GM12891 (cell line): ENCODE measurements at regions not wholly inside any gene's neighbourhood (a gene's known extent, or its start where the extent isn't known, plus 50 kb on each side); places are given as distances from the start of the nearest gene placed in this dataset.
"Not testable (repeated sequence)": the region's sequence is repeated elsewhere in the genome, so short reads cannot be mapped to it uniquely, and the experiment has no call there.

ENCODE experiments used
- DNase-seq: peaks from one replicate; pipeline ENCODE4 v3.0.0; 2011; ENCODE audit warnings: low spot score; ENCODE audit not compliant: insufficient read length
- FAIRE-seq: peaks from 2 replicates; lab custom pipeline; 2011; peaks lifted over from hg19 to GRCh38; lab: Jason Lieb, UNC
- PAX5 ChIP-seq: IDR thresholded peaks from 2 replicates; pipeline ENCODE4 v1.6.1; 2011; ENCODE audit warnings: low read length, moderate library complexity, mild to moderate bottlenecking; ENCODE audit not compliant: insufficient read depth, severe bottlenecking
- POLR2A ChIP-seq: IDR thresholded peaks from 2 replicates; pipeline ENCODE4 v1.6.1; 2011; ENCODE audit warnings: low read depth, low read length, control low read depth
- POLR2AphosphoS5 ChIP-seq: IDR thresholded peaks from 2 replicates; pipeline ENCODE4 v1.6.1; 2011; ENCODE audit warnings: low read depth, low read length, control low read depth
- POU2F2 ChIP-seq: IDR thresholded peaks from 2 replicates; pipeline ENCODE4 v1.6.1; 2011; ENCODE audit warnings: low read depth, mild to moderate bottlenecking, control low read depth, low read length, moderate library complexity
- SPI1 ChIP-seq: IDR thresholded peaks from 2 replicates; pipeline ENCODE4 v1.6.1; 2011; ENCODE audit warnings: low read depth, low read length, control low read depth
- TAF1 ChIP-seq: IDR thresholded peaks from 2 replicates; pipeline ENCODE4 v1.6.1; 2011; ENCODE audit warnings: low read depth, low read length, control low read depth

DNA sequence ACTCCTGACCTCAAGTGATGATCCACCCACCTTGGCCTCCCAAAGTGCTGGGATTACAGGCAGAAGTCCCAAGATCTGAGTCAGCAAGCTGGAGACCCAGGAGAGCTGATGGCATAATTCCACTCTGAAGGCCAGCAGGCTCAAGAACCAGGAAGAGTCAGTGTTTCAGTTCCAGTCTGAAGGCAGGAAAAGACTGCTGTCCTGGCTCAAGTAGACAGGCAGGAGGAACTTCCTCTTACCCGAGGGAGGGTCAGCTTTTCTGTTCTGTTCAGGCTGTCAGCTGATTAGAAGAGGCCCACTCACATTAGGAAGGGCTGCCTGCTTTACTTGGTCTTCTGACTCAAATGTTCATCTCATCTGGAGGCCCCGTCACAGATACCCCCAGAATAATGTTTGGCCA, 206.0 kb upstream of the MYL2 start:
- no peak for FAIRE-seq
- no peak for DNase-seq
- no peak for TF ChIP-seq SPI1
- TF ChIP-seq POU2F2: no peak
- TF ChIP-seq POLR2AphosphoS5: no peak
- no peak for TF ChIP-seq TAF1
- TF ChIP-seq PAX5: no peak
- no peak for TF ChIP-seq POLR2A

DNA sequence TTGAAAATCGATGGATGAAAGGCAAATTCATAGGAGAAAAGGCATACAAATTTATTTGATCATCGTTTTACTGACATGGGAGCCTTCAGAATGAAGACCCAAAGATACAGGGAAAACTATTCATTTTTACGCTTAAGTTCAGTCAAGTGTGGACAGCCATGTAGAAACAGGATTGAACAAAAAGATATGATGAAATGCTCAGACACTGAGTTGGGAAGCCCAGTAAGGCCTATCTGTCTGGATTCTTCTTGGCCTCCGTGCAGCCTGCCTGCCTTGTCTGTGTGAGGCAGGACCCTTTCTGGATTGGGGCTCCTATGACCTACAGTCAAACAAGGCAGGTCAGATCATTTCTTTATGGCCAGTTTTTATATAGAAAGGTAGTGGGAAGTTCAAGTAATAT, 203.8 kb upstream of the MYL2 start:
- FAIRE-seq (no peak), DNase-seq (no peak)
- TF ChIP-seq POLR2AphosphoS5: no peak
- TF ChIP-seq POLR2A: no peak
- no peak for TF ChIP-seq TAF1
- TF ChIP-seq PAX5: no peak
- no peak for TF ChIP-seq POU2F2
- TF ChIP-seq SPI1: no peak

DNA sequence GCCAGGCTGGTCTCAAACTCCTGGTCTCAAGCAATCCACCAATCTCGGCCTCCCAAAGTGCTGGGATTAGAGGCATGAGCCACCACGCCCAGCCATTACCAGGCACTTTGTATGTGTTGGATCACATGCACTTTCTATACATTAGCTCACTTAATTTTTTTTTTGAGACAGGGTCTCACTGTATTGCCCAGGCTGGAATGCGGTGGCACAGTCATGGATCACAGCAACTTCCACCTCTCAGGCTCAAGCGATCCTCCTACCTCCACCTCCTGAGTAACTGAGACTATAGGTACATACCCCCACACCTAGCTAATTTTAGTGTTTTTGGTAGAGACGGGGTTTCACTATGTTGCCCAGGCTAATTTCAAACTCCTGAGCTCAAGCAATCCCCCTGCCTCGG, 203.0 kb upstream of the MYL2 start:
- DNase-seq (no peak), FAIRE-seq (no peak)
- TF ChIP-seq POU2F2 (no peak), PAX5 (no peak), POLR2AphosphoS5 (no peak)

DNA sequence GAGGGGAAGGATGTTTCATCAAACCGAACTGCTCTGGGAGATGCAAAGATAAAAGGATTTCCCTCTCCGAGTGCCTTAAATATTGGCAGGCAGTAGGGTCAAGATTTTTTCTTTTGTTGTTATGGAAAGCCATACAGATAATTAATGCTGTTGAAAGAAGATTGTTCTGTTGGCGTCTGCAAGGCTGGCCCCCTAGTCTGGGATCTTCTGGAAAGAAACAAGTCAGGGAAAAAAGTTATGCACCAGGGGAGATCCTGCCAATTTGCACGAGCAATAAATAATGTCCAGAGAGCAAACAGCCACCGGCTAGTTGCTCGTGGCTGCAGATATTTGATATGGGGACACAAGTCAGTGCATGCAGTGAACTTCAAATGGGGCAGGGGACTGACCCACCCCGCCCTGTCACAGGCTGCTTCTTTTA, 202.1 kb upstream of the MYL2 start:
- DNase-seq (no peak), FAIRE-seq (no peak)
- TF ChIP-seq POLR2A (no peak), SPI1 (no peak), TAF1 (no peak), POLR2AphosphoS5 (no peak), PAX5 (no peak), POU2F2 (no peak)

DNA sequence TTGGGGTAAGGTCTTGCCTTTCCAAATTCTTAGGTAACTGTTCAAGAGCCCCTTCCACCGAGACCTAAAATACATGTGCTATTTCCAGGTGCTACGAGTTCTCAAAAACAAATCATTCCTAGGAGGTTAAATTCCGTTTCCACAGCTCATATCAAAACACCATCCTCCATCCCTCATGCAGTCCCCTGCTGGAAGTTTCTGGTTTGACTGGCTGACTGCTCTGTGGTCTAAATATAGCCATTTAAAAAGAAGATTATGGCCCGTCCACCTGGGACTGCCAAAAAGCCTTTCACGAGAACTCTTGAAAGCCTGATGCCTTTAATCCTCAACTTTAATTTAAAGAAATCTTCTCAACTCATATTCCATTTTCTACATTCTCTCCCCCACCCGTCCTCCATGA, 201.5 kb upstream of the MYL2 start:
- FAIRE-seq (no peak), DNase-seq (no peak)
- TF ChIP-seq PAX5: no peak
- TF ChIP-seq POLR2A: no peak
- no peak for TF ChIP-seq POLR2AphosphoS5
- TF ChIP-seq TAF1: no peak
- TF ChIP-seq POU2F2: no peak
- no peak for TF ChIP-seq SPI1

DNA sequence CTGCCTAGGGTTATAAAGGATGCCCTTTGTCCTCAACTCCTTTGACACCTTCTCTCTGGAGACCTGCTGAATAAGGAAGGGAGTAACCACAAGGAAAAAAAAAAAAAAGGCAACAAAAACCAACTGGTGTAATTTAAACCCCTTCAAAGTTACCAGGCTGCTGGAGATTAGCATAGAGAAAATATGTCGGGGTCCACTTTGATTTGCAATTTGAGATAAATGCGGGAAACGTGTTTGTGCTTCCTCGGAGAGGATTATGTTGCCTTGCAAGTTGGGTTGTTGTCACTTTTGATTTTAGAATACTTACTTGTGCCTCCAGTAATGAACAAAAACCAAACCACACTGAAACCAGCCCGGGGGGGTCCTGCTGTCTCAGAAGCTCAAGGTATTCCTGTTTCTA, 200.2 kb upstream of the MYL2 start:
- no peak for FAIRE-seq
- no peak for DNase-seq
- TF ChIP-seq POLR2A (no peak), SPI1 (no peak), POU2F2 (no peak), POLR2AphosphoS5 (no peak), TAF1 (no peak), PAX5 (no peak)

DNA sequence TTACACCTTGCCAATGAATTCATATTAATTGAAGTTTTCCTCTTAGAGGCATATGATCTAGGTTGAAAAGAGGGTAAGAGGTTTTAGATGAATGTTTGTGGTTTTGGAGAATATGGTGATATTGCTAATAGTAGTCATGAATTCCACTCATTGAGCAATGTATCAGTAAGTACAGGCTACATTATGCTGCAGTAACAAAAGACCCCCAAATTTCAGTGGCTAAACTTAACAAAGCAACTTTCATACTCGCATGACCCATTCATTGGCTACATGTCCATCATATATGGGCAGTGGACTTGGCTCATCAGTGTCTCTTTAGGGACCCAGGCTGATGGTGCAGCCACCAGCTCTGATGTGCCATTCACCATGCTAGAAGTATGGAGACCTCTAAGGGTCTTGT, 196.6 kb upstream of the MYL2 start:
- no peak for TF ChIP-seq SPI1
- TF ChIP-seq POLR2AphosphoS5: no peak
- no peak for FAIRE-seq

DNA sequence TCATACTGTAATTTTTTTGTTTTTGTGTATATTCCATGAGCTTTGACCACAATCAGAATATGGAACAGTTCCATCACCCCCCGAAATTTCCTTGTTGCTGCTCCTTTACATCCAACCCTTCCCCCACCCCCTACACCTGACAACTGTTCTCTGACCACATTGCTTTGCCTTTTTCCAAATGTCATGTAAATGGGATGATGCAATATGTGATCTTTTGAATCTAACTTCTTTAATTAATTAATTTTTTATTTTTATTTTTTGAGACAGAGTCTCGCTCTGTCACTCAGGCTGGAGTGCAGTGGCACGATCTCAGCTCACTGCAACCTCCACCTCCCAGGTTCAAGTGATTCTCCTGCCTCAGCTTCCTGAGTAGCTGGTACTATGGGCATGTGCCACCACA, 192.9 kb upstream of the MYL2 start:
- FAIRE-seq, DNase-seq: not testable (repeated sequence)

More for the DNA sequence above, 196.6 kb upstream of the MYL2 start:
- DNase-seq: no peak

DNA sequence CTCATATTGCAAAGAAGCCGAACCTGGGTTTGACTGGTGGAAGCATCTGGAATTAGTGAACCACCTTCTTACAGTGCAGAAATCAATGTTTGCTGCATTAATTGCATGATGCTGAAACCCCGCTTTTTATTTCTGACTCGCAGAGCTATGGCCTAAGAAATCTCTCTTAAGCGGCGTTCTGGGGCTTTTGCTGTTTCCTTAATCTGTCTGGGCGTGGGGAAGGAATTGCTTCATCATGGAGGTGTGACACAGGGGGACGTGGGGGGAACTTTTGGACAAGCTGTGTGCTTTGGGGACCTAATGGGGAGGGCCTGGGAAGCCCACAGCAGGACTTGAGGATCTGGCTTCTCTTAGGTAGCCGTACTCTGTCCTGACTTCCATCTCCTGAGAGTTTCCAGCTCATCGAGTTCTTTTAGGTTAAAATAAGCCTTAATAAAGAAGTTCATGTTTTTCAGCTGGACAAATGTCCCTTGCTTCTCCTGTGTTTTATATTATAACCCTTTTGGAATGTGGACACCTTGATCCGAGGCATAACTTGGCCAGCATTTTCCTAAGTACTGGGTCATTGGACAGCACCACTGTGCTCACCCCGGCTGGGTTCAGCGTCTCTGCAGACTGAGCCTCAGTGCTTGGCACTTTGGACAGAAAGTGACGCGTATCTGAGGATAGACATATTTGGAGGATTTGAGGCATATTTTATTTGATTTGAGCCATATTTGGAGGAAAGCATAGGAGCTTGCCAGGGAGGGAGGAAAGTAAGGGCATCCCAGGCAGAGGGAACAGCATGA, 192.1 kb upstream of the MYL2 start:
- DNase-seq (no peak), FAIRE-seq (no peak)
- TF ChIP-seq TAF1: no peak
- TF ChIP-seq POU2F2: no peak
- no peak for TF ChIP-seq SPI1
- no peak for TF ChIP-seq PAX5
- TF ChIP-seq POLR2AphosphoS5: no peak
- no peak for TF ChIP-seq POLR2A

DNA sequence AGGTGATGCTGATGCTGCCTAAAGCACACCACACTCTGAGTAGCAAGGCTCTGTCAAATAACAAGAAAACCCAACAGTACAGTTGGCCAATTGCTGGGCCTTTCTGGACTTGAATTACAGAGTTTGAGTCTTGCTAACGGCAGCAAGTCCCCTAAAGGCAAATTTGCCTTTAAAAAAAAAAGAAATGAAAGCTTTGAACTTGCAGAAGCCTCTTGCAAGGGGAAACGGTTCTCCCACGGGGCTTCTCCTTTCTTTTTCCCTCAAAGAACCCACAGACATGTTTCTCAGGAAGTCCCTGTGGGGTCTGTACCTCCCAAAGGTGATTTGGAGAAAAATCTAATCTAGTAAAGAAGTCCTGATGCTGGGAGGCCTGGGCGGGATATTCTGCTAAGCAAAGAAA, 191.3 kb upstream of the MYL2 start:
- FAIRE-seq (no peak), DNase-seq (no peak)
- TF ChIP-seq POU2F2: no peak
- TF ChIP-seq POLR2A: no peak
- no peak for TF ChIP-seq POLR2AphosphoS5
- TF ChIP-seq TAF1: no peak
- no peak for TF ChIP-seq SPI1
- no peak for TF ChIP-seq PAX5
